UCSD-AML1 (cell line): ENCODE measurements at regions not wholly inside any gene's neighbourhood (a gene's known extent, or its start where the extent isn't known, plus 50 kb on each side); places are given as distances from the start of the nearest gene placed in this dataset.
A peak's percentile ranks its signal among the peaks of the same experiment; 100 is the strongest.

ENCODE experiments used
- DNase-seq: peaks from one replicate; lab custom pipeline; 2025; ENCODE audit not compliant: unreplicated experiment; lab: John Stamatoyannopoulos, UW

DNA sequence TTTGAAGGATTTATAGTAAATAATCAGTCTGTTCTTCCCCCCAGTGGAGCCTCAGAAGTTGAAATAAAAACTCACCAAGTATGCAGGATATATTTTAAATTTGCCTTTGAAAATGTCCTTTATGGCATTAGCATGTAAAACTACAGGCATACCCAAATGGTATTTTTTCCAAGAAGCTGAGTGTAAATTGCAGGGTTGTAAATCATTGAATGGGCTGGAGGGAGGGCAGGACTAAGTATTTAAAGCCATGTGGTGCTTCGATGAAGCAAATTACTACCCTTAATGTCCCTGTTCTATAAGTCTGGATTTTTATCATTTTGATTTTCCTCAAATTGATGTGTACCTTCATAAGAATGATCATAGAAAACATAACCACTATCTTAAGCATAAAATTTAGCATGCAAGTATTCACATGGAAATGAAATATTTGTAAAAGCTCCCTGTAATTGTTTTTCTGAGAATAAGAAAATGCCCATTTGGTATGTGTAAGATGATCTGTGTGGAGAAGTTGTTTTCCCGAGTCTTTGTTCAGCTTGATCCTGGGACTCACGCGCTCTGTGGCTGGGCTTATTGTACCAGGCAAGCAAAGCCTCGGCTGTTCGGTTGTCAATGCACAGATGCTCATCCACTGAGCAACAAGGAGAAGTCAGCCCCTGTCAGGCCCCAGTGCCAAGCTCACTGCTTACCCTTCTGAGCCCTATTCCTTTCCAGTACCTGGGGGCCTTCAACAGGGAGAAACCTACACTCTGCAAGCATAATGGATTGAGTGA is 66.7 kb downstream of the CD164 start:
- no peak for DNase-seq

DNA sequence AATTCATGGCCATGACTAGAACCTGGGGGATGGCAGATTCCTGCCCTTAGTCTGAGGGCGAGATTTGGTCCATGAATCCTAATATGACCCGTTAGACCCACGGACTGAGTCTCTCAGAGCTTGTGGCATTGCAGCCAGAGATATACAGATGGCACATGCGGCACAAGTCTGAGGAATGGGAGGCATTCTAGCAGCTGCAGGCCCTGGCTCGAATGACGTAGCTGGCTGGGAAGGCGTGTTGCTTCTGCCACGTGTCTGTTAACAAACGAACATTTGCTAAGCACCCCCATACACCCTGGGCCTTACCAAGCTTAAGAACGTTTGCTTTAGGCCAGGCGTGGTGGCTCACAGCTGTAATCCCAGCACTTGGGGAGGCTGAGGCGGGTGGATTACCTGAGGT is 68.0 kb downstream of the CD164 start:
- no peak for DNase-seq

DNA sequence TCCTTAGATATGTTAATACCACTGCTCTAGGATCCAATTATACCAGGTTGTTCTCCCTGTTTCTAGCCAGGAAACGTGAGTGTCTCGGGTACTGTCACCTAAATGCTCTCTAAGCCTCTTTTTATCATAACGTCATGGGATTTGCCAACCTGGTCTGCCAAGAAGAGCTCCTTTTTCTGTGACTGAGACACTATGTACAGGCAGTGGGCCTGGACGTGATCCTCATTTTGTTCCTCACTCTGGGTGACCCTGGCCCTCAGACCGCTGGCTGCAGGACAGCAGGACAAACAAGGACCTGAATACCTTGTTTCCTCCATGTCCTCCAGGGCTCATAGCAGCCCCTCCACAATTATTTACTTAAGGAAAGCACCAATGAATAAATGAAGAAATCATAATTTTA is 69.1 kb downstream of the CD164 start:
- DNase-seq: no peak

DNA sequence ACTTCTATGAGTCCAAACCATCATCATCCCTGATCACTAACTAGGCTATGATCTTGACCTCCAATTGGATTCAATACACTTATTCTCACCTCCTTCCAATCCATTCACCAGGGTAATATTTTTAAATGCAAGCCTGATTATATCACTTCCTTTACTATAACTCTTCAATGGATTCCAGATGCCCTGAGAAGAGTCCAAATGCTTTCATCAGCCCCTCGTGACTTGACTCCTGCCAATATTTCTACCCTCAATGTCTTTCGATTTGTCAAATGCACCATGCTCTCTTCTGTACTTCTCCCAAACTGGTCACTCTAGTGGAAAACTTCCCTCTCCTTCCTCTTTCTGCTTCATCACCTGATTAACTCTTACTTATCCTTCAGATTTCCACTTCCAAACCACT is 70.8 kb downstream of the CD164 start:
- no peak for DNase-seq

DNA sequence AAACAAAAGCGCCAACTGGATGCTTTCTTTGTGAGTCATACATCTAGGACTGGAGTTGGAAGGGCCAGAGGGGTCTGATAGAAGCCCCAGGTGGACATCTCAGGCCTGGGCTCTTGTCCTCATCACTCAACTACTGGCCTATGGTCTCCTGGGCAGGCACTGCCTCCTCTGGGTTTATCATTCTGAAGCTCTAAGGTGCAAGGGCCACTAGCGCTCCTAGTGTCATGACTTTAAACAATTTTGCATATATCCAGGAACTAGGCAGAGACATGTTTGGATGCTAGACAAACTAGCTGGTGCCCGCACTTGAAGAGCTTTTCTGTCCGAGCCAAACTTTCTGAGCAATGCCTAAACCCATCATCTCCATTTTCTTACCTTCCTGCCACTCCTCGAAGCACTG is 72.3 kb downstream of the CD164 start:
- DNase-seq: no peak

DNA sequence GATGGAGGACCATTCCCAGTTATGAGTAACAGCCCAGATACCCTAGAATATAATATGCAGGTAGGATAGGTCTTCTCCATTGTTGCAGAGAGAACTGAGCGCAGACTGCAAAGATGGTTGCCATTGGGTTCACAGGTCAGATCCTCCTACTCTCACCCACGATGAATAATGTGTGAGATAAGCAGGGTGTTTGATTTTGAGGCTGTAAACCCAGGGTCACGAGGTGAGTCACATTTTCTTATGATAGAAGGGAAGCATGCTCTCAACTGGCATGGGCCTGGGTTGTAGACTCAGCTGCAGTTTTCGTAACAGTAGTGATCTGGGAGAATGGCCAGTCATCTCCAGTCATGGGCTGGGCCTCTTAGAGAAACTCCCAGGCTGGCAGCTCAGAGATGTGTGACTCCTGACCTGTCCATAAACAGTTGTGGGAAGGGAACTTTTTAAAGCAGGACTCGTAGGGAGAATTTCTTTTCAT is 74.2 kb downstream of the CD164 start:
- no peak for DNase-seq

DNA sequence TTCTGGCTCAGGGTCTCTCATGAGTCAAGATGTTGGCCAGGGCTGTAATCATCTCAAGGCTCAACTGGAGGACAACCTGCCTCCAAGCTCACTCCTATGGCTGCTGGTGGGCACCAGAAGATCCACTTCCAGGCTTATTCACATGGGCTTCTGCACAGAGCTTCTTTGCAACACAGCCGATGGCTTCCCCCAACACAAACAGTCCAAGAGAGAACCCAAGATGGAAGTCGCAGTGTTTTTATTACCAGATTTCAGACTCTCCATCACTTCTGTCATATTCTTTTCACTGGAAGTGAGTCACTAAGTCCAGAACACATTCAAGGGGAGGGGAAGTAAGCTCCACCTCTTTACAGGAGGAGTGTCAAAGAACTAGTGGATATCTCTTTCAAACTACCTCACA is 75.5 kb downstream of the CD164 start:
- DNase-seq: no peak

DNA sequence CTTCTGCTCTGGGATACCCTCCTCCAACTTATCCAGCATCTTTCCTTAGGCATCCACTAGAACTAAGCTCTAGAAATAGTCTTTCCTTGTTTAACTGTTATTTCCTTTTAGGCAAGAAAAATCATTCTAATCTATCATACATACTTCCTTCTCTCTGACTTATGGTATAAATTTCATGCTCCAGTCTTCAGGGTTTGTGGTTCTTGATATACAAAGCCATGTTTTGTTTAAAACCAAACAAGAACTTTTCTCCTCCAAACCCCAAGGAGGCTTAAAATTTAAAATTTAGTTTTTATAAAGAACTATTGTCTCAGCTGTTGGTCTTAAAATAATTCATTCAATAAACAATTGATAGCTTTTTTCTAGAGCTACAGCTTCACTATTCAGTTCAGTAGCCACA is 77.2 kb downstream of the CD164 start:
- DNase-seq: no peak

DNA sequence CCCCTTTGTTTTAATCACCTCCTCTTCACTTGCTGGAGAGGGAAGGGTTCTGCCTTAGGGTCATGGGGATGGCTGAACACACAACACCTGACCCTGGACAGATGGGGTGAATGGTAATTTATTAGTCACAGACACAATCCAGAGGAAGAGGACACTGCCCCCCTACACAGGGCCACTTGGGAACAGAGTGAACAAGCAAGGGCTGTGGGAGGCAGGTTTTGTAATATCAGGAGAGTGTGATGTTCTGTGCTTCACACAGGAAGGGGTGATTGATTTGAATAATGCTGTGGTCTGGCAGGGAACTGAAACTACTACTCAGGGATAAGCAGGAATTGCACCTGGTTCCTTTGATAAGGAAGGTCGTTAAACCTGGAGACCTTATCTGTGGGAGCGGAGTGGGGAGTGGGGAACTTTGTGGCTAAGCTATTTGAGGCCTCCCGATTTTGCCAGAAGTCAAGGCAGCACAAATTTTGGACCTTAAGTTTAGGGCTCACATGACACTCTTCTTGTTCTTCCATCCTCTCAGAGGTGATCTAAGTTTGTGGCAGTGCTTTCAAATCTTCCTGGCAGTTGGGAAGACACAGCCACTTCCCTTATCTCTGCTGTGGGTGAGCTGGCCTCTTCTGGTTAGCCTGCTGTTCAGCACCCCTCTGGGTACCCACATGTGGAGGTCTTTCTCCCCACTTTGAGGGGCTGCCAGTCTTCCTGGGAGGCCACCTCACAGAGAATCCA is 77.8 kb downstream of the CD164 start:
- peak; percentile 67 for DNase-seq

DNA sequence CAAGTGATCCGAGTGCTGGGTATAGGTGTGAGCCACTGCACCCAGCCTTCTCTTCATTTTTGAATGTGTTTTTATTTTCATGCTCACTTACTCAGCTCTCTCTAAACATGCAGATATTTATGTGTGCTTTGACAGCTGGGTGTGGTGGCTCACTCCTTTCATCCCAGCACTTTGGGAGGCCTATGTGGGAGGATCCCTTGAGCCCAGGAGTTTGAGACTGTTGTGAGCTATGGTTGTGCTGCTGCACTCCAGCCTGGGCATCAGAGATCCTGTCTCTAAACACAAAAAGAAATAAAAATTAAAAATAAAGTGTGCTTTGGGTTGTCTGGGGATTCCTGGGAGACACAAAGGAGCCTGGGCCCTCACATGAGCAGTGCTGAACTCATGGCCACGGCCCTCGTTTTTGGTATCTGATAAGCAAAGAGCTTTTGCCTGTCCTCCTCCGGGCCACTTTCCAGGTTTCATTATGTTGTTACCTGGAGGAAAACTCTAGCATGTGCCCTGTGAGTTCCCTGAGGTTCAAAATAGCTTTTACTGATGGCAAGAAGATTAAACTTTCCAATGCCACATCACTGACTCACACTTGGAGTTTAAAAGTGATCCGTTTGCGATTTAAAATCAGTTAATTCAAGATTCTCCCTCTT is 78.5 kb downstream of the CD164 start:
- DNase-seq: no peak

DNA sequence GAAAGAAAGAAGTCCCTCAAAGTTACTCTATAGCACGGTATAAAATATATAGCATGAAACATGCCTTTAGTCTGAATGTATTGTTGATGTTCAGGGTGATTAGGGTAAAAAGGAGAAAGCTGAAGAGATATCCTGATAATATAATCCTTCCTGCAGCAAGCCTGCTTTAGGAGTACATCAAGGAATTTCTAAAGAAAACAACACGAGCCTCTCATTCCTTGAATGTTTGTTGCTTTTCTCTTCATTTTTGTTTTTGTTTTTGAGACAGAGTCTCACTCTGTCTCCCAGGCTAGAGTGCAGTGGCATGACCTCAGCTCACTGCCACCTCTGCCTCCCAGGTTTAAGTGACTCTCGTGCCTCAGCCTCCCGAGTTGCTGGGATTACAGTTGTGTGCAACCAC is 79.1 kb downstream of the CD164 start:
- no peak for DNase-seq

DNA sequence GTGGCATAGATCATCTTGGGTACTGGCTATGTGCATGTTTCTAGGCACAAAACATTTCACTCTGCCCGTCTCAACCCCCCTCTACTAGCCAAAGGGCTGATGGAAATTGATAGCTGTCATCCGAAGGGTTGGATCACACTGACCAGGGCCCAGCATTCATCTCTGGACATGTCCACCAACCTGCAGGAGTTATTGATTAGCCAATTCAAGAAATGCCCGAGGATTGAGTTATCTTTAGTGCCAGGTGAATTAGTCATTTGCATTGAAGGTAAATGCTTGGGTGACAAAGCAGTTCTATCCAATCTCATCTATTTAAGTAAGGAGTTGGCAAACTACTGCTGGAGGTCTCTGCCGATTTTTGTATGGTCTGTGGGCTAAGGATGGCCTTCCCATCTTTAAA is 80.1 kb downstream of the CD164 start:
- DNase-seq: no peak

DNA sequence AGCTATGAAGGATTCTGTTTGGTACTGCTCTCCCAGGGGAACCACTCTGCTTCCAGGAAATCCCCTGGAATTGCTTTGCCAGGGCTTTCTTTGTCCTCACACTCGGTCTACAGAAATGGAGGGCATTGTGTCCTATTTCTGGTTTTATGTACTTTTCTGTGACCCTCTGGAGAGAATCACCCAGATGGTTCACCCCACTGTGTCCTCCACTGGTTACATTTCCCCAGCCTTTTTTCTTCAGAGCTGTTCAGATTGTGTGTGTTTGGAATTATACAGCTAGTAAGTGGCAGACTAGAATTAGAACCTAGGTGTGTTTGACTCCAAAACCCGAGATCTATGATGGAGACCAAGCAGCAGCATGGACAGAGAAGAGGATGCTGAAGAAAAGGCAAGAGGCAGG is 80.8 kb downstream of the CD164 start:
- no peak for DNase-seq

DNA sequence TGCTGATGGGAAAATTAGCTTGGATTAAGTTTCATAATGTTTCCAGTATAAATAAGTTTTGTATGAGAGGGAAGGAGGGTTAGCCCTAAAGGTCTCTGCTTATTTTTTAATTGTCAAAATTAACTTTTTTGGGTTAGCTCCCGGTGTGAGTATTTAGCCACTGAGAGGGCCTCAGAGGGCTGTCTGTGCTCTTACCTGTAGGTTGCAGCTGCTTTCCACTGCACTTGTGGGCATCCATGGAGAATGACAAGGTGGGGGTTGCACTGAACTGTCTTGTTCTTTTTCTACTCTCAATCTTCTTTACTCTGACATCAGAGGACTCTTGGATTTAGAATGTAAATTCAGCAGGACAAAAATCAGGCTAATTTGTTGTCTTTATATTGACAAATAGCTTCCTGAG is 81.4 kb downstream of the CD164 start:
- no peak for DNase-seq

DNA sequence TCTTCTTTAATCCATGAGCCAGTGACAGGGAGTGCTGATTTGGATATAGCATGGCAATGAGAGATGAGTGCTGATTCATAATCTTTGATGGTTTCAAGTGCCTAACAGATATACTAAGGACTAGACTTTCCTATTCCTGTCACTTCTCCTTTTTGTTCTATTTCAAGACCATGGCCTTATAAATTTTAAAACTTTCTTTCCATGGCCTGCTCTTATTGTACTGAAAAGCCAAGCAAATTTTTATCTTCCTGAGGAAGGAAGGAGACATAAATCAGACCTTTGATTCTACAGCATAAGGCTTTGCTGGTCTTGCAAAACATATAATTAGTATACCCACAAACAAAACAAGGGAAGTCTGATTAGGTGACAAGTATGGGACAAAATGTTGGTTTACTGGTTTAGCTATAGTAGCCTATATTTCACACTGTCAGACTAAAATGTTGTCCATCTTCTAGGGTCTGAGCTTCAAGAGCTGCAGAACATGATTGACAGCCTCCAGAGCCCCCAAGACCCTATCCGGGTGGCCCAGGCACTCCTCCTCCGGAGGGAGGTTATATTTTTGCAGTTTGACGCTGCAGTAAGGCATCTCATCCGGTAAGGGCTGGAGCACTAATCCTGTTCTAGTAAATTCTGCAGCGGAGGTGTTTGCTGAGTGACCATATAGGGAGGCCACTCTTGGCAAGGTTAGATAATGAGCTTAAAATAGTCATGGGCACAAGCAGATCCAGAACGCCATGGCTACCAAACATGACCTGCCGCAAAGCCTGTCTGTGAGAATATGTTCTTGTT is 82.3 kb downstream of the CD164 start:
- DNase-seq: peak; percentile 68

DNA sequence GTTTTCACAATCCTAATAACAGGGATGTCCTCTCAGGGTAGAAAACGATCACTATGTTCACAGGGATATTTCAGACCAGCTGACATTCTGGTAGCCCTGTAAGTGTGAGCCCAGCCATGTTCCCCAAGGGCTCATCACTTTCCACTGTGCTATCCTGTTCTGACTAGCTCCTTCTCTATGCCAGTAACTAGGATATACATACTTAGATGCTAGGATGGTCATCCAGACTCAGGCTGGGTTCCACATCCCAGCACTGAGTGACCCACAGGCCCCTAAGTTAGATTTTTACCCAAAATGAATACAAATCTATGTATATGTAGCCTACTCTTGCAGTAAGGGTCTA is 83.0 kb downstream of the CD164 start:
- DNase-seq: no peak

DNA sequence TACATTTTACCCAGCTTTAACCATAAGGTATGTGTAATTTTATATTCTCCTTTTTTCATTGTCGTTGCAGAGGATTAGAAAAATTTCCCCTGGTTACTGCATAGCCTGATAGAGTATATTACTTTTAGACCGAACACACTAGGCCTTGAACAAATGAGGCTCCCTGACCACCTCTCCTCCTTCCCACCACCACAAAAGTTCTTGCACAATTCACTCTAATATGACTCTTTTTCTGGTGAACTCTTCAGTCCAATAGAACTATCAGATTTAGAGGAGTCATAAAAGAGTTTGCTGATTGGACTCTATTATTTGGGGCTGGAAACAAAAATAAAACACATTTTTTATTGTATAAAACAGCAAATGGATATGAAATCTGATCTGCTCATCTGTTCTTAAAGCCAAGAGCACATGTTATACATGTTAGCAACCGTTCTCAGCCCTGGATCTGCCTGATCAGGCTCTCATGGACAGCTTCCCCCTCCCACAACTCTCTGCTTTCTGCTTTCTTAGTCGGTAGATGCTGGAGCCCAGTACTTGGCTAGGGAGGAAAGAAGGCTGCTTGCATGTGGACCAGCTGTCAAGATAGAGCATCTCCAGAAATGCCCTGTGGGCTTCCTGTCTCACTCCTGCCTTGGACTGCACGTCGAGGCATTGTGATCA is 83.5 kb downstream of the CD164 start:
- no peak for DNase-seq

DNA sequence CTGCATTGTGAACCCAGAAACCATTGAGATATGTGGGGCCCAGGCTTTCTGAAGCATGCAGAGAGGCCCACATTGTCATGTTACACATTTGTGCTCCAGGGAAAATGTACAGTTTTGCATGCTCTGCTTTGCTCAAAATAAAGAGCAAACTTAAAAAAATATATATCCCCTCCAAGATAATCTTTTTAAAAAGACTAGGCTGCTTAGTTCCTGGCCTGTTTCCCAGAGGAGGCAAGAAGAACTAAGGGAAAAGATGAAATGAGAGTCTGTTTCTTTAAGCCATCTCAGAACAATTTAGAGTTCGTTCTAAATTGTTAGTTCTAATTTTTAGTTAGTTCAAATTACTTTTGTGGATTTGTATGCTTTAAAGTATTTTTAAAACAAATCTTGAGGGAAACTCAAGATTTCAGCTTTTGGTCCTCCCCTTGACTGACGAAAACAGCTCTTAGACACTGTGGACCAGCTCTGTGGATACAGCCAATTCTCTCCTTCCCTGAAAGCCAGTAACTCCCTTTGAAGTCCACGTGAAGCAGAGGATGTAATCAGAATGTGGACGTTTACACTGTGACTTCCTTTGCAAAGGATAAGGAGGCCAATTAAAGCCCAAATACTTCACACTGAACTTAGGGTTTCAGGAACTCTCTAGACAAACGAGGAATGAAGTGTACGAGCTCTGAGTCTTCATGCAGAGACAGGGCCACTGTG is 84.7 kb downstream of the CD164 start:
- DNase-seq: no peak

DNA sequence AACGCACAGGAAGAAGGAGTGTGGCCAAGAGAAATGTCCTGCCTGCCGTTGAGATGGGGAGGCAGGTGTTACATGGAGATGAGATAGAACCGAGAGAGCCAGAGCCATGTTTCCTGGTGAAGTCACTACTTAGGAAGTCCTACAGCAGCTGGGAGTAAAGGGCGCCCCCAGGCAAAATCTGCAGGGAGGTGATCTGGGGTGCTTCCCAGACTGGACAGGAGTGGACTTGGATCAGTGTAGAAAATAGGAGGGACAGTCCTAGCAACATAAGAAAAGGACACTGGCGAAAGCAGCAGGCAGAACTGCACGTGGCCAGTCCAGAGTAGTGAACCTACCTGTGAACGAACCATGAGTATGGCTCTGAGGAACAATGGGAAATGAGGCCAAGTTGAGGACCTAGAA is 85.3 kb downstream of the CD164 start:
- no peak for DNase-seq

DNA sequence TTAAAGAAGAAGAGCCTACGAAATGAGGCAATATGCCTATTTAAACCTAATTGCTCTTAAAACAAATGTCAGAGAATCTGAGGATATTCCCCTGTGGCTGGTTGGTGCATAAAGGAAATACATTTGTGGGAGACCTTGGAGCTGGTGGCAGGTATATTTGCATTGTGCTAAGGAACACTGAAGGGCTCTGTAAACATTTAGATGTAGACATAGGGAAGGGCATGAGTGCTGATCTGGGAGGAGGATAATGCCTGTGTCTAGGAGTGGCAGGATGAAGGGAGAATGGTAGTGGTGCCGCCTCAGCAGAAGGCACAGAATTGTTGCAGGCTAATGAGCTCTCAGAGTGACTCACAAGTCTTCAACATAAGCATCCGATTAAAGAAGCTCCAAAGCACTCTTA is 85.8 kb downstream of the CD164 start:
- DNase-seq: no peak
